Lower leg skin (tissue), 3 donors: ENCODE measurements at regions not wholly inside any gene's neighbourhood (a gene's known extent, or its start where the extent isn't known, plus 50 kb on each side); places are given as distances from the start of the nearest gene placed in this dataset.

ENCODE experiments used
- CTCF ChIP-seq, 3 donors: fragments of 450-650 bp; IDR thresholded peaks; one replicate each; pipeline ENCODE4 v1.5.1; 2016; ENCODE audit warnings: antibody characterized with exemption in 3 of 3, mild to moderate bottlenecking in 3 of 3, moderate library complexity in 2 of 3
- POLR2A ChIP-seq, 2 donors: fragments of 450-650 bp; IDR thresholded peaks; one replicate each; pipeline ENCODE4 v1.6.1; 2016 to 2017; ENCODE audit warnings: antibody characterized with exemption in 2 of 2, mild to moderate bottlenecking in 1 of 2, moderate library complexity in 1 of 2

DNA sequence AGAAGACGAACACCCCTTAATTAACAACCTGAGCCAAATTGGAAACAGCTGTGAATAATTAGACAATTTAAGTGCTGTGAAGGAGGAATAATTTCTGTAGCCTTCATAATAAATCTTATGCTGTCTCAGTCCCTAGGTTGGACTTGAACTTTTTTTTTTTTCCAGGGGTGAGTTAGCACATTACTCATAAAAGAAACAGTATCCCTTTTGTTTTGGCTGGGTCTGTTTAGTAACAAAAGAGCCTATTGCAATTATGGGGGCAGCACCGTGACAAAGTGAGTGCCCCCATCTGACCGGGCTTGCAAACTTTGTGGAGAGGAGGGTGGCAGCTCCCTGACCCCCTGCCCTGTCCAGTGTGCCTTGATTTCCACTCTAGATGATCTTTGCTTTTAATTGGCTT is 167.4 kb downstream of the DICER1 start:
- TF ChIP-seq CTCF (IDR thresholded peaks at IDR 0.05) (no peak), POLR2A (IDR thresholded peaks at IDR 0.05) (no peak)
